Glomerular visceral epithelial cell (primary cell): ENCODE measurements at regions not wholly inside any gene's neighbourhood (a gene's known extent, or its start where the extent isn't known, plus 50 kb on each side); places are given as distances from the start of the nearest gene placed in this dataset.
"Not testable (repeated sequence)": the region's sequence is repeated elsewhere in the genome, so short reads cannot be mapped to it uniquely, and the experiment has no call there.

ENCODE experiments used
- DNase-seq: peaks from one replicate; pipeline ENCODE4 v3.0.0-alpha.2; 2016; ENCODE audit errors: extremely low spot score

DNA sequence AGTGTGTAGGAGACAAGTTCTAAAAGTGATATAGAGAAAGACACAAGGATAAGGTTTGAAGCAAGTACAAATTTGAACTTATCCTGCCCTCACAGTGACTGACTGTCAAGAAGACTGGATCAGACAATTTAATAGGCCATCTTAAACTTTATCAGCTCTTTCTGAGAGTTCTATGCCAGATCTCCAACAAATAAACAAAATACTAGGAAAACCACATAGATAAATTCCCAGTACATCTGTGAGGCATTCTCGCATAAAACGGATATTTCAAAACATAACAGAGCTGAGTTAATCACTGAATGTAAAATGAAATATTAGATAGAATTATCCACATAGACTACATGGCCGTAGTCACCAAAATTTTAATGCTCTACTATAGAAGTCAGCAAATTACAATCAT lies 120.9 kb upstream of the LUZP2 start:
- no peak for DNase-seq

DNA sequence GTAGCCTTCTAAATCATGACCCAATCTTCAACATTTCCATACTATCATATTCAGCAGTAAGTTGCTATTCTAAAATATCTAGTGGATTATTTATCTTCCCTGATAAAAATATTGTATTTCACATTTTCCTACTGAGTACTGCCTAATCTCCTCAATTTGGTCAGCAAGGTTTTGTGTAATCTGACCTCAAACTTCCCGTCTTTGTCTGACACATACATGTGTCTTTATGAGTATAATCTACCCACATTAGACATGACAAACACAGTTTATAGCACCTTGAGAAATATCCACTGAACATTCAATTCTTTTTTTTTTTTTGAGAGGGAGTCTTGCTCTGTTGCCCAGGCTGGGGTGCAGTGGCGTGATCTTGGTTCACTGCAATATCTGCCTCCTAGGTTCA lies 113.7 kb upstream of the LUZP2 start:
- no peak for DNase-seq

DNA sequence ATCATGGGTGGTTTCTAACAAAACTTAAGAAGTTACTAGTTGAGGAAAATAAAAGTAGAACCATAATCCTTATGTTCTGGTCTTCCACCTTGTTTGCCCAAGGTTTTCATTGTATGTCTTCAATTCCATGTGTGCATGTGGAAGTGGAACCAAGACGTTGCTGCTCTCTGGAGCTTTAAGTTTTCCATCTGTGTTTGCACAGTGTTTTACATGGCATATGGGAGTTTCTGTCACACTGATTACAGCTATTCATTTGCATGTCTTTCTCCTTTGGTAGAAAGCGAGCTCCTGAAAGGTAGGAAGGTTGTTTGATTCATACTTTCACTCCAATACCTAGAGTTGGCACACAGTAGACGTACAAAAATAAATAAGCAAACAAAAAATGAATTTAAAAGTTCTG lies 112.6 kb upstream of the LUZP2 start:
- no peak for DNase-seq

DNA sequence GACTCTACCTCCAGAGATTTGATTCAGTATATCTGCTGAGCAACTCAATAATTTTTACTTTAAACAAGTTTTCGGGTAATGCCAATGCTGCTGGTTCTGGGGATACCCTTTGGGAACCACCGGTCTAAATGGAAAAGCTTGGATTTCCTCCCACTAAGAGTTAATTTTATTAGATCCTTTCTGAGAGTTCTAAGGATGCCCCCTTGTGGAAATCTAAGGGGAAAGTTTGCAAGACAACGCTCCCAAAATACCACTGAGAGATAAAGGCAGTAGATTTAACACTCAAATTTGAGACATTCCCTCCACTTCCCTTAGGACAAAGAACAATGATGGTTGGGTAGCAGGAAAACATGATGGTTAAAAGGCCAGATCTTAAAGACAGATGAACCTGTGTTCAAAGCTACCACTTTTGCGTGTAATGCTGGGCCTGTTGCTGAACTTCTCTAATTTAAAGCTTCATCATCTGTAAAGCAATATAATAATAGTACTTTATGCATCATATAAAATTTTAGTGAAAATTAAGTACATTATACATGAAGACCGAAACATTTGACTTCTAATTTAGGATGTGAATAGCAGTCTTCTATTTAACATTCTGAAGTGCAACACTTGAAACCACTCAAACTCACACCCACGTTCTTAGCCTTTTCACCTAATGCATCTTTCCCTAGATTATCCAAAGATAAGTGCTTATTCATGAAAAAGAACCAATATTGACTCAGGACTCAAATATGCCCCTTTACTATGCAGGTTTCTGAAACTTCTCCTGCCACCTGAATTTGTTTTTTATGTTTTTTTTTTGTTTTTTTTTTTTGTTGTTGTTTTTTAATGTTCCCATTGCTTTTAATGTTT lies 110.1 kb upstream of the LUZP2 start:
- peak; percentile 6 for DNase-seq

DNA sequence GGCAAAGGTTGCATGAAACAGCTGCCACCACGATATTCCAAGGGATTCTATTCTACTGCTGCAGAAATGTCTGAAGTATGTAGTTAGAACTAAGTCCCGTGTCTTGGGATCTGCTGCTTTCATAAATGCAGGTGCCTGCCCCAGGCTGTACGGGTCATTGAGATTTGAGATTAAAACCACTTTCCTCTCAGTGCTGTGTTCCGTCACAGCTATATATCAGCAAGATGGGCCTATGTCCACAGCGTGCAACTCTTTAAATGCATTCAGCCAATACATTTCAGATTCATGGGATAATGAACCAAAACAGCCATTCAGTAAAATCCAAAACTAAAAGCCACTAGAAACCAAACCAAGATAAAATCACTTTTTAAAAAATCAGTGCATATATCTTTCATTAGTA lies 107.3 kb upstream of the LUZP2 start:
- DNase-seq = no peak

DNA sequence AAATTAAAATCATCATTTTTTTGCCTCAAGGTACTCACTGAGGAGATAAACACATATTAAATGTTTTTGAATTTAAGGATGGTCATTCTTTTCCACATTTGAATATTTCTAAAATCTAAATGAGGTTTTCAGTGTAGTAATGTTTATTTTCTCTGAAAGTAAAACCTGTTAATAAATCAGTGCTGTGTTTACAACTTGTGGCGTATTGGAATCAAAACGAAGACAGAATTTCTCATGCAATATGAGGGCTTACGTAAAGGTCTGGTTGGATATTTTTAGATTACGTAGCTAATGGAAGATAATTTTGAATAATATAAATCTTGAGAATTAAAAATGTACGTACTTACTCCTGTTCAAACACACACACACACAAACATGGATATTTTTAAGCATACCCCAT lies 106.8 kb upstream of the LUZP2 start:
- no peak for DNase-seq

DNA sequence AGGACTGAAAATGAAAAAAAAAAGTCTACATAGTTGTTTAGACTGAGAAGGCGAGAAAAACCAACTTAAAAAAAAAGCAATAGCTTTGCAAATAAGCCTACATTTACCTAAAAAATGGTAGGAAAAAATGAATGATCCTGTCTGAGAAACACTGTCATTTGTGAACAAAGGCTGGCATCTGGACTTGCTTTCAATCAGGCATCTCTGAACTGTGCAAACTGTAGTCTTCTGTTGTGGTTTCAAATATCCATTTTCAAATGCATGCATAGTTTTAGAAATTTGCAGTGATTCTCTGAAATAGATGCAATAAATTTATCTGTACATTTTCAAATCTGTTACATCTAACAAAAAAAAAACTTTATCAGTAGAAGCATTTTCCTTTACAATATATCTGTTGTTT lies 106.1 kb upstream of the LUZP2 start:
- DNase-seq = no peak

DNA sequence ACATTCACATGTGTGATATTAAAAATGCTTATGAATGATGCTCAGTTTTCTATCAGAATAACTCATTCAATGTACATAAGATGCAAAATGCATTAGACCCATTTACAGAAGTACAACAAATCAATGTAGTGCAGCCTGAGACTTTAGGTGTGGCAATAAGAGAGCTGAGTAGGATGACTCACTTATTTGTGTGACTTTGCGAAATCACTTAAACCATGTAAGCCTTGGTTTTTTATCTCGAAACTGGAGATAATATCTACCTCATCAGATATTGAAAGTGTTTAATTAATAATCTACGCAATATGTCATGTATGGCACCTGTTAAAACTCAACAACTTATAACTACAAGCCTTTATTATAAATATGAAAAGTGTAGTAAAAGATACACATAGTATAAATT lies 105.7 kb upstream of the LUZP2 start:
- no peak for DNase-seq

DNA sequence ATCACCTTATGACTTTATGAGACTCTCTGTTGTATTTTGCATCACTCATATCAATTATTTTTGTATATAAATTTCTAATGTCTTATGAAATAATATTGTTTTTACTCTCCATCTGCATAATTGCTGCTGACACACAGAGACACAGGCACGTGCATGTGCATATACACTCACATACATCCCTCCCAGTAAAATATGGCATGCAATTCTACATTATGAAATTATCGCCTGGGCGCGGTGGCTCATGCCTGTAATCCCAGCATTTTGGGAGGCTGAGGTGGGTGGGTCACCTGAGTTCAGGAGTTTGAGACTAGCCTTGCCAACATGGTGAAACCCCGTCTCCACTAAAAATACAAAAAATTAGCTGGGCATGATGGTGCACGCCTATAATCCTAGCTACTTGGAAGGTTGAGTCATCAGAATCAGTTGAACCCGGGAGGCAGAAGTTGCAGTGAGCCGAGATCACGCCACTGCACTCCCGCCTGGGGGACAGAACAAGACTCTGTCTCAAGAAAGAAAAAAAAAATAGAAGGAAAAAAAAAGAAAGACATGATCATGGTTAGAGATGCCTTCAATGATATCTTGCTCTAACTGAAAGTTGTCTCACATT lies 96.7 kb upstream of the LUZP2 start:
- no peak for DNase-seq

DNA sequence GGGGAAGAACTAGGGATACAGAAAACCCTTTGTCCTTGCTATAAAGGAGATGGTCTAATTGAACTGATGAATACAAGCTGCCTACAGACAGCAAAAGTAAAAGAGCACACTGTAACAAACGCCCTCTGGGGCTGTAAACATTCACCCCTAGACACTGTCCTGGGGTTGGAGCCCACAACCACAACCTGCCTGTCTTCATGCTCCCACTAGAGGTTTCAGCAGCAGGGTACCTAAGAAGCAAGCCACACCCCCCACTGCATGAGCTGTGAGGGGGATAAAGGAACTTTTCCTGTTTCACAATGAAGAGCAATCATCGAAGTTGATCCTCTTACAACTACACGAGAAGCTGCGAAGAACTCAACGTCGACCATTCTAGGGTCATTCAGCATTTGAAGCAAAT lies 90.5 kb upstream of the LUZP2 start:
- no peak for DNase-seq

DNA sequence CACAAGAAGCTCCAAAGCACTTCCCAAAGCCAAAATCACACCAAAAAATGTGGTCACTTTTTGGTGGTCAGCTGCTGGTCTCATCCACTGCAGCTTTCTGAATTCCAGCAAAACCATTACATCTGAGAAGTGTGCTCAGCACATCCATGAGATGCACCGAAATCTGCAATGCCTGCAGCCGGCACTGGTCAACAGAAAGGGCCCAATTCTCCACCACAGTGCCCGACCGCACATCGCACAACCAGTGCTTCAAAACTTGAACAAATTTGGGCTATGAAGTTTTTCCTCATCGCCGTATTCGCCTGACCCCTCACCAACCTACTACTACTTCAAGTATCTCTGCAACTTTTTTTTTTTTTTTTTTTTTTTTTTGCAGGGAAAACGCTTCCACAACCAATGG lies 89.9 kb upstream of the LUZP2 start:
- no peak for DNase-seq

DNA sequence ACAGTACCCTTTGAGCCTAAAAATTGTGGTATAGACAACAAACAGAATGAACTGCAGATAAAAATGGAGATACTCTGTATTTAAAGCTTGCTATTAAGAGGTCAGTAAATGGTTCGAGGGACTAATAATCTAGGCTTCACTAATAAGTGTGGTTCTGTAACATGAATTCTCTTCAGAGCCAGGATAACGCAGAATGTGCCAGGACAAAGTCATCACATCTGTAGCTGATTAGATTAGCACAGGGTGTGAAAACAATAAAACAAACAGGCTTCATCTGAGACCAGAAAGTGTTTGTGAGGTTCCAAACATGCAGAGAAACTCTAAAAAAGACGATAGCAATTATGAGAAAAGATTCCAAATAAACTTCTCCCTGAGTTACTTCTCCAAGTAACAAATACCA lies 89.1 kb upstream of the LUZP2 start:
- DNase-seq = no peak

DNA sequence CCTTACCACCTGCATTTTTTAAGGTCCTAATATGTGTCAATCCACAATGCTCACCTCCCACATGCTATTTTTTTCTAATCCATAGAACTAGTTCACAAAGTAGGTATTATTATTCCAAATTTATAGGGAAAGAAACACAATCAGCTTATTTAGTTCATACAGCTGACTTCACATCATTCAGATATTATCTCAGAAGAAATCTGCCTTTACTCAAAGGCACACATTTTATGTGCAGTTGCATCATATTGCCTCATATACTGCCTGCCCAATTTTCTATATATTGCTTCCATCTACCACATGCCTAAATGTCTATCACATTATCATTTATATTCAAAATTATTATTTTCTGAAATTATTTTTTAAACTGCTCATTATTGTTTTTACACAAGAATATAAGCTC lies 88.7 kb upstream of the LUZP2 start:
- DNase-seq = no peak

DNA sequence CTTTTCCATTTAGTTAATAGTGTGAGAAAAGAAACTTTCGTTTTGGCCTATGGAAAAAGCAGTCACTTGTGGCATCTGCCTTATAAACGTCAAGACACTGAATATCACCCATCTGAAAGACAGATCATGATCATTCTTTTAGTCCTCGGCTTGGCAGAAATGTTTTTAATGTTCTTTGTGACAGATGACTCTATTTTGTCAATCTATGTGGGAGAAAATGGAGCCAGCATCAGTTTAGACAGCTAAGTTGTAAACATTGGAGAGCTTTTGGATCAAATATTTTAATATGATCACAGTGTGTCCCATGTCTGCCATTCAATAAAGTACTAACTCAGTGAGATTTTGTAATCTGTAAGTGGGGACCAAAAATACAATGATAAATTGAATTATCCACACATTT lies 85.1 kb upstream of the LUZP2 start:
- DNase-seq = no peak

DNA sequence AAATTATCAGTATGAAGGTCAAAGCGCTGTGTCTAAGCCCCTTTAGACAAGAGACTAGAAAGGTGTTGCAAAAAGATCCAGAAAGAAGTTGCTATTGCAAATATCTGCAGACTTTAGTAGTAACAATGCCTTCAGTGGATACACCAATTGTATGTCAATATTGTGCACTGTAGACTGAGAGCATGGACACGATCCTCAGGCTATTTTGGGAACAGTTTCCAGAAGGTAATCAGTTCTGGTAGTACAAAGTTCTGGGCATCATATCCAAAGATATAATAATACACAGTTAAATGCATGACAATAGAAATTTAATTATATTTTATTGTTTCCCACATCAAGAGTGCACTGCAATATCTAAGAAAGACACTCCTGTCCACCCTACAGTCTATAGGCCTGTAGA lies 84.1 kb upstream of the LUZP2 start:
- DNase-seq = no peak

DNA sequence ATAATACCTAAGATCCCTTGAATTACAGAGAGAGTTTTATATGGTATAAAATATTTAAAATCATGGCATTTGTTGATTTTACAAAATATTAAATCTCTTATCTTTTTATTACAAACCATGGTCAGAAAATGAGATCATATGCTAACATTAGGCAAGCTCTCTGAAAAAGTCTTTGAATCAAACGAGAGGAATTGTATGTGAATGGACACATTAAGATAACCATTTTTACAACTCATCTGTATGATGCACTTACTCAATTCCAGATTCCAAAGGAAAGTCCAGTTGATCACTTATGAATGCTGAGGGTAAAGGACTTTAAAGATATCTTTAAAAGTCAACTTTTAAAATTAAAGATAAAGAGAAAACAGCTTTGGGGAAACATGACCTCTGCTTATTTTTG lies 83.5 kb upstream of the LUZP2 start:
- DNase-seq = no peak

DNA sequence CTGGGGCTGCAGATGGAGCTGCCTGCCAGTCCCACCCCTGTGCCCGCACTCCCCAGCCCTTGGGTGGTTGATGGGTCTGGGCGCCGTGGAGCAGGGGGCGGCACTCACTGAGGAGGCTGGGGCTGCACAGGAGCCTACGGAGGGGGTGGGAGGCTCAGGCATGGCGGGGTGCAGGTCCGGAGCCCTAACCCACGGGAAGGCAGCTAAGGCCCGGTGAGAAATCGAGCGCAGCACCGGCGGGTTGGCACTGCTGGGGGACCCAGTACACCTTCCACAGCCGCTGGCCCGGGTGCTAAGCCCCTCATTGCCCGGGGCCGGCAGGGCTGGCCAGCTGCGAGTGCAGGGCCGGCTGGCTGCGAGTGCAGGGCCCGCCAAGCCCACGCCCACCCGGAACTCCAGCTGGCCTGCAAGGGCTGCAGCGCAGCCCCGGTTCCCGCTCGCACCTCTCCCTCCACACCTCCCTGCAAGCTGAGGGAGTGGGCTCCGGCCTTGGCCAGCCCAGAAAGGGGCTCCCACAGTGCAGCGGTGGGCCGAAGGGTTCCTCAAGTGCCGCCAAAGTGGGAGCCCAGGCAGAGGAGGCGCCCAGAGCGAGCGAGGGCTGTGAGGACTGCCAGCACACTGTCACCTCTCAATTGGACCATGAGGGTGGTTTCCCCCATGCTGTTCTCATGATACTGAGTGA lies 80.8 kb upstream of the LUZP2 start:
- DNase-seq = not testable (repeated sequence)

DNA sequence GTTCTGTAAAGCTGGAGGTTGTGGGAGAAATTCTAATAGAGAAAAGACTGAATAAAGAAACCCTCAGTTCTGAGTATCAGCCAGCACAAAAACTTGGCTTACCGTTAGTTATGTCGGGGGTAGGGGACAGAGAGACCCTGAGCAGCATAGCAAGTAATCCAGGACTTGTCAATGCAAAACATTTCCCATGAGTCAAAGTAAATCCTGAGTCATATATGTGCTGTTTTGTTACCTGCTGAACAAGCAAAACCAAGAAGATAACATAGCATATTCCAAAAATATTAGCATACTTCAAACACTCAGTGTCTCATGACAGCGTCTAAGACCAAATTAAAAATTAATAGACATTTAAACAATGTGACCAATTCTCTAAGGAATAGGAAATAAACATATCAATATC lies 75.1 kb upstream of the LUZP2 start:
- no peak for DNase-seq

DNA sequence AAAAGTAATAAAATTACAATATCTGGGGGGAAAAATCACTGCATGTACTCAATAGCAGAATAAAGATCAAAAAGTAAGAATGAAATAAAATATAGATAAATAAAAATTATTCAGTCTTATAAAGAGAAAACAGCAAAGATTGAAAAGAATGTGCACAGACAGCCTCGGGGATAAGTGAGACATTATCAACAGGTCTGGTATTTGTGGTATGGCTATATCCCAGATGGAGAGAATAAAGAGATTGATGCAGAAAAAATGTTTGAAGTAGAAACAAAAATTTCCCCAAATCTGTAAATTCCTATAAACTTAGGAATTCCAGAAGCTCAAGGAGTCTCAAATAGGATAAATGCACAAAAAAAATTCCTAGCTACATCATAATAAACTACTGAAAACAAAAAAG lies 74.5 kb upstream of the LUZP2 start:
- DNase-seq = no peak

DNA sequence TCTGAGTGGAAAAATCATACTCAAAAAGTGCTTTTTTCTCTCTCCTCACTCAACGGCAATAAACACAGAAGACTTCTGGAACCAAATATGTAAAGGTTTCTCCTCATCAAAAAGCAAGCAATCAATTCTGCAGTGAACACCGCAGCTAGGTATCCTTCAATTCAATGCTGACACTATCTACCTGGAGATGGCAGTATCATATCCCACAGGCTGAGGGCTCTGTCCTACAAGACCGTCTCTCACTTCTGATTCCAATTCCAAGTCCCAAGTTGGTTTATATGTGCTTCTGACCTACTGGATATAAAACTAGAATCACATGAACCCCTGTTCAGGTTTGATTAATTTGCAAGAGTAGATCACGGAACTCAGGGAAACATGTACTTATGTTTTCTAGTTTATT lies 59.7 kb upstream of the LUZP2 start:
- DNase-seq = no peak
